ENCODE measurements at regions not wholly inside any gene's neighbourhood (a gene's known extent, or its start where the extent isn't known, plus 50 kb on each side); places are given as distances from the start of the nearest gene placed in this dataset.

GRCh38 chr1:3992103-3992556 is 92.1 kb upstream of the C1orf174 start:
- CTCF ChIA-PET = no interaction called here
- Histone ChIP-seq H4K20me1 (replicated peaks; ENCODE audit: control insufficient read depth, extremely low read depth, insufficient read depth, low read length) (no peaks in the 10 kb centered on the region), H3K4me1 (ENCODE audit: control insufficient read depth, extremely low read depth, insufficient read depth, low read length) (no peaks in the 10 kb centered on the region), H3K27me3 (ENCODE audit: control insufficient read depth in 2 of 2, insufficient read depth in 2 of 2, low read length in 2 of 2) (no peaks in the 10 kb centered on the region), H3K36me3 (ENCODE audit: control insufficient read depth in 2 of 2, extremely low read depth in 1 of 2, insufficient read depth in 2 of 2, low read length in 2 of 2) (no peaks in the 10 kb centered on the region), H3K9ac (replicated peaks; ENCODE audit: extremely low read depth, insufficient read depth, low read length) (no peak overlapping the region), H3K79me2 (ENCODE audit: control insufficient read depth, insufficient read depth, low read length) (no peaks in the 10 kb centered on the region), H3K4me2 (ENCODE audit: insufficient read depth, low read length) (no peak overlapping the region), H3K9me3 (replicated peaks; ENCODE audit: control insufficient read depth, insufficient read depth, low read length) (peaks cover 4% of the 10 kb centered on the region), H2AFZ (ENCODE audit: low read depth, low read length) (no peak overlapping the region), H3K4me3 (replicated peaks in 1 of 3; ENCODE audit: insufficient read depth in 1 of 3, low read depth in 1 of 3, low read length in 3 of 3) (no peak overlapping the region), H3K27ac (ENCODE audit: insufficient read depth, low read depth, low read length) (no peak overlapping the region), H3K9me1 (replicated peaks; ENCODE audit: control insufficient read depth, extremely low read depth, insufficient read depth, low read length) (no peaks in the 10 kb centered on the region)
- BruUV-seq (replicated peaks) = no TSS peak
- no peak for FAIRE-seq
- dilution Hi-C loops (cut with MboI; ENCODE audit: extremely low pct_ligation_motif_present, low sequenced_read_pairs) (no loop called here), intact Hi-C loops (cut with micrococcal nuclease) (no loop called here)
- no peak for DNase-seq (ENCODE audit: low read depth, low spot score)
- TF ChIP-seq POLR2A (IDR thresholded peaks at IDR 0.05; ENCODE audit: low read depth, low read length) (no peak), GATA2 (IDR thresholded peaks at IDR 0.05; ENCODE audit: insufficient read depth, insufficient read length, low read depth, low read length) (no peak), JUN (IDR thresholded peaks at IDR 0.05; ENCODE audit: borderline replicate concordance, insufficient read depth, insufficient read length, low read depth) (peak; percentile 80)
- POLR2A ChIA-PET = no interaction called here

GRCh38 chr1:3992746-3993145 is 92.7 kb upstream of the C1orf174 start:
- dilution Hi-C loops (cut with MboI; ENCODE audit: extremely low pct_ligation_motif_present, low sequenced_read_pairs) (no loop called here), intact Hi-C loops (cut with micrococcal nuclease) (no loop called here)
- no peak overlapping the region for H3K27ac ChIP-seq (ENCODE audit: insufficient read depth, low read depth, low read length)
- no peaks in the 10 kb centered on the region for H3K4me1 ChIP-seq (ENCODE audit: control insufficient read depth, extremely low read depth, insufficient read depth, low read length)
- H3K4me3 ChIP-seq (replicated peaks in 1 of 3; ENCODE audit: insufficient read depth in 1 of 3, low read depth in 1 of 3, low read length in 3 of 3) = no peak overlapping the region
- CTCF ChIA-PET = no interaction called here
- no peaks in the 10 kb centered on the region for H3K79me2 ChIP-seq (ENCODE audit: control insufficient read depth, insufficient read depth, low read length)
- TF ChIP-seq EZH2 (IDR thresholded peaks at IDR 0.05; ENCODE audit: borderline replicate concordance, low read depth, low read length, severe bottlenecking) (no peak), GATA2 (IDR thresholded peaks at IDR 0.05; ENCODE audit: insufficient read depth, insufficient read length, low read depth, low read length) (no peak), CTCF (IDR thresholded peaks at IDR 0.05; ENCODE audit: extremely low read depth in 1 of 2, insufficient read depth in 1 of 2, low read depth in 1 of 2, low read length in 2 of 2) (no peak), POLR2A (IDR thresholded peaks at IDR 0.05; ENCODE audit: low read depth, low read length) (no peak), MYC (IDR thresholded peaks at IDR 0.05; ENCODE audit: low read depth, low read length) (no peak), POLR2AphosphoS5 (IDR thresholded peaks at IDR 0.05; ENCODE audit: insufficient read depth, low read depth, low read length) (no peak), MAX (IDR thresholded peaks at IDR 0.05; ENCODE audit: insufficient read depth, insufficient read length) (no peak)
- H2AFZ ChIP-seq (ENCODE audit: low read depth, low read length) = no peak overlapping the region
- H3K4me2 ChIP-seq (ENCODE audit: insufficient read depth, low read length) = no peak overlapping the region
- H3K27me3 ChIP-seq (ENCODE audit: control insufficient read depth in 2 of 2, insufficient read depth in 2 of 2, low read length in 2 of 2) = no peaks in the 10 kb centered on the region
- BruUV-seq (replicated peaks) = no TSS peak
- POLR2A ChIA-PET = no interaction called here
- peaks cover 4% of the 10 kb centered on the region for H3K9me3 ChIP-seq (replicated peaks; ENCODE audit: control insufficient read depth, insufficient read depth, low read length)
- no peaks in the 10 kb centered on the region for H4K20me1 ChIP-seq (replicated peaks; ENCODE audit: control insufficient read depth, extremely low read depth, insufficient read depth, low read length)
- H3K9me1 ChIP-seq (replicated peaks; ENCODE audit: control insufficient read depth, extremely low read depth, insufficient read depth, low read length) = no peaks in the 10 kb centered on the region
- FAIRE-seq (no peak), DNase-seq (ENCODE audit: low read depth, low spot score) (no peak)
- no peak overlapping the region for H3K9ac ChIP-seq (replicated peaks; ENCODE audit: extremely low read depth, insufficient read depth, low read length)
- no peaks in the 10 kb centered on the region for H3K36me3 ChIP-seq (ENCODE audit: control insufficient read depth in 2 of 2, extremely low read depth in 1 of 2, insufficient read depth in 2 of 2, low read length in 2 of 2)
